CD14-positive monocyte (primary cell): ENCODE measurements at regions not wholly inside any gene's neighbourhood (a gene's known extent, or its start where the extent isn't known, plus 50 kb on each side); places are given as distances from the start of the nearest gene placed in this dataset.

Source experiments
- DNase-seq, 3 donors: peaks; one replicate each; pipeline ENCODE4 v3.0.0-alpha.2; 2011 to 2022
- H2AFZ ChIP-seq: 2 replicates; pipeline ENCODE4 v1.6.0; 2012; ENCODE audit warnings: mild to moderate bottlenecking, low read depth, low read length, inconsistent platforms; ENCODE audit not compliant: insufficient read depth, poor library complexity, severe bottlenecking
- H3K27ac ChIP-seq, 2 donors: 1 replicate in 1 of 2; 2 replicates in 1 of 2; pipeline ENCODE4 v1.5.1; 2012 to 2013; ENCODE audit warnings: low read length in 2 of 2, control low read depth in 1 of 2, inconsistent platforms in 1 of 2, low read depth in 1 of 2, mild to moderate bottlenecking in 1 of 2
- H3K27me3 ChIP-seq, 2 donors: one replicate each; pipeline versions ENCODE4 v1.6.0 to v1.6.1; 2011 to 2013; ENCODE audit warnings: low read length in 2 of 2; ENCODE audit not compliant: control insufficient read depth in 2 of 2, insufficient read depth in 2 of 2
- H3K36me3 ChIP-seq, 2 donors: replicated peaks in 1 of 2; 1 replicate in 1 of 2; 2 replicates in 1 of 2; pipeline versions ENCODE4 v1.5.1 to v1.6.1; 2012 to 2013; ENCODE audit warnings: low read length in 2 of 2, control low read depth in 1 of 2, inconsistent platforms in 1 of 2, mild to moderate bottlenecking in 1 of 2; ENCODE audit not compliant: insufficient read depth in 2 of 2, control insufficient read depth in 1 of 2
- H3K4me1 ChIP-seq, 2 donors: 1 replicate in 1 of 2; 2 replicates in 1 of 2; pipeline versions ENCODE4 v1.5.1 to v1.6.1; 2012 to 2013; ENCODE audit warnings: low read length in 2 of 2, control low read depth in 1 of 2, inconsistent platforms in 1 of 2, mild to moderate bottlenecking in 1 of 2, moderate library complexity in 1 of 2; ENCODE audit not compliant: insufficient read depth in 2 of 2, control insufficient read depth in 1 of 2
- H3K4me2 ChIP-seq: replicated peaks from 2 replicates; pipeline ENCODE3; 2012; ENCODE audit warnings: low read length, moderate library complexity, mild to moderate bottlenecking; ENCODE audit not compliant: poor library complexity, severe bottlenecking; ENCODE audit errors: extremely low read depth
- H3K4me3 ChIP-seq, 3 experiments: fragments of 200-600 bp in 1 of 3; sonication (generic) in 1 of 3; replicated peaks in 1 of 3; 1 replicate in 2 of 3; 2 replicates in 1 of 3; pipeline ENCODE4 v1.5.1; 2011 to 2013; ENCODE audit warnings: low read length in 3 of 3, mild to moderate bottlenecking in 3 of 3, control low read depth in 2 of 3, low read depth in 2 of 3, inconsistent platforms in 1 of 3, moderate library complexity in 1 of 3
- H3K79me2 ChIP-seq: 2 replicates; pipeline ENCODE4 v1.6.0; 2012; ENCODE audit warnings: mild to moderate bottlenecking, control low read depth, inconsistent platforms, low read length, moderate library complexity; ENCODE audit not compliant: insufficient read depth
- H3K9ac ChIP-seq: 2 replicates; pipeline ENCODE4 v1.6.0; 2017; ENCODE audit warnings: low read length, mild to moderate bottlenecking; ENCODE audit not compliant: insufficient read depth, poor library complexity, severe bottlenecking
- H3K9me3 ChIP-seq, 2 donors: replicated peaks in 1 of 2; 1 replicate in 1 of 2; 2 replicates in 1 of 2; pipeline versions ENCODE4 v1.5.1 to v1.6.1; 2012 to 2013; ENCODE audit warnings: low read length in 2 of 2, control low read depth in 1 of 2; ENCODE audit not compliant: control insufficient read depth in 1 of 2, insufficient read depth in 1 of 2
- H4K20me1 ChIP-seq: 2 replicates; pipeline ENCODE4 v1.6.0; 2012; ENCODE audit warnings: mild to moderate bottlenecking, low read length, control low read depth, moderate library complexity; ENCODE audit not compliant: insufficient read depth
- H3K27ac Mint-ChIP-seq, 7 donors: one replicate each; pipeline ENCODE4 v1.8.0; 2020; ENCODE audit warnings: mild to moderate bottlenecking in 7 of 7, mixed read lengths in 7 of 7, moderate library complexity in 6 of 7, inconsistent platforms in 2 of 7
- H3K27me3 Mint-ChIP-seq, 3 donors: one replicate each; pipeline ENCODE4 v1.8.0; 2021 to 2022; ENCODE audit warnings: low read depth in 3 of 3, mild to moderate bottlenecking in 3 of 3, mixed read lengths in 3 of 3, moderate library complexity in 3 of 3, inconsistent platforms in 1 of 3
- H3K36me3 Mint-ChIP-seq, 2 donors: one replicate each; pipeline ENCODE4 v1.8.0; 2020; ENCODE audit warnings: mixed read lengths in 2 of 2, inconsistent platforms in 1 of 2, mild to moderate bottlenecking in 1 of 2
- H3K4me1 Mint-ChIP-seq: one replicate; pipeline ENCODE4 v1.8.0; 2020; ENCODE audit warnings: mild to moderate bottlenecking, mixed read lengths
- H3K4me3 Mint-ChIP-seq, 2 donors: one replicate each; pipeline ENCODE4 v1.8.0; 2020; ENCODE audit warnings: mild to moderate bottlenecking in 2 of 2, mixed read lengths in 2 of 2, moderate library complexity in 1 of 2
- H3K9me3 Mint-ChIP-seq, 7 donors: one replicate each; pipeline ENCODE4 v1.8.0; 2020 to 2022; ENCODE audit warnings: mixed read lengths in 7 of 7, mild to moderate bottlenecking in 6 of 7, moderate library complexity in 6 of 7, inconsistent platforms in 2 of 7
- CTCF ChIP-seq: fragments of 200-600 bp; IDR thresholded peaks from one replicate; pipeline ENCODE4 v1.8.0; 2022; ENCODE audit warnings: antibody characterized with exemption, mild to moderate bottlenecking
- WGBS: methylation state at CpG from one replicate; pipeline ENCODE4 v1.1.5; 2013; ENCODE audit warnings: missing lambda C conversion rate; ENCODE audit not compliant: insufficient coverage; 5-methylcytosine and 5-hydroxymethylcytosine counted together
- intact Hi-C, 2 donors: fragments of 100-400 bp; cut with micrococcal nuclease; formaldehyde crosslinking; loops; one replicate each; pipeline versions ENCODE4 v1.15.0 to v1.15.1; 2023

GRCh38 chr21:16821588-16821987 is 691.3 kb upstream of the CXADR start:
- no peak overlapping the region for H3K4me3 Mint-ChIP-seq
- H3K36me3 Mint-ChIP-seq, result no peaks in the 10 kb centered on the region
- Histone ChIP-seq H3K4me3 (no peak overlapping the region), H3K4me1 (no peaks in the 10 kb centered on the region), H3K79me2 (no peaks in the 10 kb centered on the region), H3K27ac (no peak overlapping the region), H2AFZ (no peak overlapping the region), H3K36me3 (no peaks in the 10 kb centered on the region), H4K20me1 (no peaks in the 10 kb centered on the region), H3K27me3 (no peaks in the 10 kb centered on the region), H3K9me3 (peaks cover 19 to 47% of the 10 kb centered on the region in 2 donors), H3K4me2 (no peak overlapping the region), H3K9ac (no peak overlapping the region)
- DNase-seq, result no peak
- intact Hi-C loops, result no loop called here
- no peak overlapping the region for H3K27ac Mint-ChIP-seq
- no peak for TF ChIP-seq CTCF
- H3K9me3 Mint-ChIP-seq, result peaks cover 8 to 14% (median 13%) of the 10 kb centered on the region in 7 donors
- no CpG with 5 or more reads among the region's 1 CpG for WGBS
- H3K4me1 Mint-ChIP-seq, result no peaks in the 10 kb centered on the region
- no peaks in the 10 kb centered on the region for H3K27me3 Mint-ChIP-seq

GRCh38 chr21:16829532-16829931 is 683.3 kb upstream of the CXADR start:
- Histone ChIP-seq H3K9me3 (peaks cover 4 to 8% of the 10 kb centered on the region in 2 donors), H3K4me2 (no peak overlapping the region), H3K36me3 (no peaks in the 10 kb centered on the region), H3K27ac (no peak overlapping the region), H3K4me3 (no peak overlapping the region), H3K79me2 (no peaks in the 10 kb centered on the region), H4K20me1 (no peaks in the 10 kb centered on the region), H2AFZ (no peak overlapping the region), H3K9ac (no peak overlapping the region), H3K27me3 (no peaks in the 10 kb centered on the region), H3K4me1 (no peaks in the 10 kb centered on the region)
- Mint-ChIP-seq H3K36me3 (no peaks in the 10 kb centered on the region), H3K4me3 (no peak overlapping the region), H3K4me1 (no peaks in the 10 kb centered on the region), H3K27ac (no peak overlapping the region), H3K27me3 (no peaks in the 10 kb centered on the region), H3K9me3 (peaks cover 0 to 6% (median 2%) of the 10 kb centered on the region in 7 donors)
- intact Hi-C loops, result no loop called here
- WGBS, result 80% methylated on average over 1 of the region's 3 CpGs
- no peak for TF ChIP-seq CTCF
- DNase-seq, result no peak
